ENCODE measurements at regions not wholly inside any gene's neighbourhood (a gene's known extent, or its start where the extent isn't known, plus 50 kb on each side); places are given as distances from the start of the nearest gene placed in this dataset.
"Not testable (repeated sequence)": the region's sequence is repeated elsewhere in the genome, so short reads cannot be mapped to it uniquely, and the experiment has no call there.

GRCh38 chr4:118474771-118475170, 122.0 kb upstream of the PRSS12 start:
- TF ChIP-seq CTCF, POLR2A (IDR thresholded peaks at IDR 0.05): not testable (repeated sequence)

Data from Peyer's patch (tissue), 4 donors.